ENCODE measurements at regions not wholly inside any gene's neighbourhood (a gene's known extent, or its start where the extent isn't known, plus 50 kb on each side); places are given as distances from the start of the nearest gene placed in this dataset.

DNA sequence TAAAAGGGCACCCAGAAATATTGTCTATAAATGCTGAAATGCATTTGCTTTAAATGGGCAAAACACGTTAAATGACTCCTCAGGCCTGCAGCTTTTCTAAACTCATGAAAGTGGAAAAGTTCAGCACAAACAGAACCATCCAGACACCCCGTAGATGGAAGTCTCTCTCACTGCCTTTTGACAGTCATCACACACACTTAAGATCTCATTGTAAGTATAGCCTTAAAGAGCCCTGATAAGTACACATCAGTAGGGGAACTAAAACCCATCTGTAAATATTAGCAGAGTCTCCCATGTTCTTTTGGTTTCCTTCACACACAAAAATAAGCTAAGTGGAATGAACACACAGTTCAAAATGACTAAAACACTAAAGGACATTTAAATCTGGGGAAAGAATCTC lies 166.7 kb downstream of the LTN1 start:
- no peak for DNase-seq

DNA sequence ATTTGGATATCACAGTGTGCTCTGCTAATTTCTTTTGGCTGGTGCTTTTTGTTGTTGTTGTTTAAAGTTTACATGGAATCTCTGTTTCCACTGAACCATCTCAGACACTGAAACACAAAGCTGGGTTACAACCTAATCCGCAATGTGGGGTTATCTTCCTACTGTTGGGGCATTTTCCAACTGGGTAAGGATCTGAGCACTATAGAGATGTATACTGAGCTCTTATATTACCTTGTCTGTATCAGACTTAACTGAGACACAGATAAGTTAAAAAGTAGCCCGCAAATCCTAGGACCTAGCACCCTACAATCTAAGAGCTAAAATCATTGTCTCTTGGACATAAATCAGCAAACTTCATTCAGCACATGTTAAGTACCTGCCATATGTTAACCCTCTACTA lies 169.2 kb downstream of the LTN1 start:
- no peak for DNase-seq

DNA sequence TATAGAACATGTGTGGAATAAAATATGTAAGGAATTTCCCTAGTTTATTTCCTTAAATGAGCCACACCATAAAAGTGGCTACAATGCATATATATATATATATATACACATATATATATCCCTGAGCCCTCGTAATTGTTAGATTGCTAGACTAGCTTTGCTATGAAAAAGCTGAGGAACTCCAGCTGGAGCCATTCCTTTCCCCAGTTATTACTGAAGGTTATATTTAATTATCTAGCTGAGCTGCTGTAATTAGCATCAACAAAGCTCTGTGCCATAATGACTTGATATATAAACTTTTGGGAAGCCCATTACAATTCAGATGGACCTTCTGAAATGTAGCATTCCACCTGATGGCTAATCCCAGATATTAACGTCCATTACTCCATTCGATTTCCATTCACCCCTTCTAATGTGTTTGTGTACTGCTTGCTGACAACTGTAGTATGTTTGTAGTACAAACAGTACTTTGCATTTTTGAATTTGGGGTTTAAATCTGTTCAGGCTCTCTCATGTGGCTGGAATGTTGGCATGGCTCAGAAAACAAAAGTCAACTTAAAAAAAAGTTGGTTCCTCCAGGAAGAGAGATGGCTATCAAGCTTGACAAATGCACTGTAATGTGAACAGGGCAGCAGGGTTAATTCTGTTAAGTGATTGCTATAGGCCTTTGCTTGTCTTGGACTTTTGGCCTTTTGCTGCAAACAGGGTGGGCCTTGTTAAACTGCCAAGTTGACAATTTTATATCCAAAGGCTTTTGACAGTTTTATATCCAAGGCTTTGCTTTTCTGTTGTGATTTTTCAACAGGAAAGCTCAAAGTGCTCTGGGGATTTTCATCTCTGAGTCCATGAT lies 170.0 kb downstream of the LTN1 start:
- DNase-seq: no peak

DNA sequence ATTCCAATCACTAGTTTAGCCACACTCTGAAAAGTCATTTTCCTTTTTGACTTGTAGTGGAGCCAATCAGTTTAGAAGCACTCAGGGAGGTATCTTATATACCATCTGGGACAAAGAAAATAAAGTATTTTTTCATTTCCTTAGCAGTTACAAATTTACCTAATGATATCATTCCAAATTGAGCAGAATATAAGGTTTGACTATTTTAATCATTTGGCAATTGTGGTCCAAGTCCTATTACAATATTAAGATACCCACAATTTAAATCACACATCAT lies 170.6 kb downstream of the LTN1 start:
- no peak for DNase-seq

- no peak for DNase-seq
These were observed 171.2 kb downstream of the LTN1 start for GRCh38 chr21:28821276-28822122.

GRCh38 chr21:28818663-28819278 lies 173.9 kb downstream of the LTN1 start:
- no peak for DNase-seq

DNA sequence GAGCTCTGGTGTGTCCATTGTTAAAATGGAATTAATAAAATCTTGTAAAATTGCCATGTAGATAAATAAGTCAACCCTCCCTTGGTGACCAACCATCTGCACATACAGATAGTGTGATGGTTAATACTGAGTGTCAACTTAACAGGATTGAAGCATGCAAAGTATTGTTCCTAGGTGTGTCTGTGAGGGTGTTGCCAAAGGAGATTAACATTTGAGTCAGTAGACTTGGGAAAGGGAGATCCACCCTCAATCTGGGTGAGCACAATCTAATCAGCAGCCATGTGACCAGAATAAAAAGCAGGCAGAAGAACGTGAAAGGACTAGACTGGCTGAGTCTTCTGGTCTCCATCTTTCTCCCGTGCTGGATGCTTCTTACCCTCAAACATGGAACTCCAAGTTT lies 174.8 kb downstream of the LTN1 start:
- no peak for DNase-seq

DNA sequence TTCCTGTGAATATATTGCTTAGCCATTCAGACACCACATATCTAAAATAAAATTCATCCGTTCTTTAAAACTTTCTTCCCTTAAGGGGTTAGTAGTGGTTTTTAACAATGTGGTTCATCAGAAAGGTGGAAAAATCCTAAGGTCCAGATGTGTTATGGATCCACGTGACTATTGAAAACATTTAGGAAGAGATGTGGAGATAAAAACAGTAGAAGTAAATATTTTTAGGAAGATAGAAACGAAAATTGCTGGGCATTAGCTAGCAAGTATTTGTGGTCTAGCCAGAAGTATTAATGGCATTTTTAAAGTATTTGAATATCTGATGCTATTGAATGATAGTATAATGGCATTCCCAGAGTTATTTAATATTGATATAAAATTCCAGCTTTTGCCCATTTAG lies 180.8 kb downstream of the LTN1 start:
- no peak for DNase-seq

DNA sequence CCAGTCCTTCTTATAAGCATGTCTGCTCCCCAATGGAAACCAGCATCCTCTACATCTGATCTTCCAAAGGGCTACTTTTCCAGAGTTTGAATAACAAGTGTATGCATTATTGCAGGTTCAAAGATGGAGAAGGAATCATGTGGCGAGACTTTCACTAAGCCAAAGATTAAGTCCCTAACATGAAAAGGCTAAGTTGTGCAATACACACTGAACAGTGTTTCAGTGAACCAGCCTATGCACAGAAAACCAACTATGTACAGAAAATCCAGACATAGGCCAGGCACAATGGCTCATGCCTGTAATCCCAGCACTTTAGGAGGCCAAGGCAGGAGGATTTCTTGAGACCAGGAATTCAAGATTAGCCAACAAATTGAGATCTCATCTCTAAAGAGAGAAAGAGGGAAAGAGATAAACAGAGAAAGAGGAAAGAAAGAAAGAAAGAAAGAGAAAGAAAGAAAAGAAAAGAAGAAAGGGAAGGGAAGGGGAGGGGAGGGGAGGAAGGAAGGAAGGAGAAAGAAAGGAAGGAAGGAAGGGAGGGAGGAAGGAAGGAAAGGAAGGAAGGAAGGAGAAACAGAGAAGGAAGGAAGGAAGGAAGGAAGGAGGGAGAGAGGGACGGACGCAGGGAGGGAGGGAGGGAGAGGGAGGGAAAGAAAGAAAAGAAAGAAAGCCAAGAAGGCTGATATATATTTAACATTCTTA lies 181.7 kb downstream of the LTN1 start:
- DNase-seq: no peak

DNA sequence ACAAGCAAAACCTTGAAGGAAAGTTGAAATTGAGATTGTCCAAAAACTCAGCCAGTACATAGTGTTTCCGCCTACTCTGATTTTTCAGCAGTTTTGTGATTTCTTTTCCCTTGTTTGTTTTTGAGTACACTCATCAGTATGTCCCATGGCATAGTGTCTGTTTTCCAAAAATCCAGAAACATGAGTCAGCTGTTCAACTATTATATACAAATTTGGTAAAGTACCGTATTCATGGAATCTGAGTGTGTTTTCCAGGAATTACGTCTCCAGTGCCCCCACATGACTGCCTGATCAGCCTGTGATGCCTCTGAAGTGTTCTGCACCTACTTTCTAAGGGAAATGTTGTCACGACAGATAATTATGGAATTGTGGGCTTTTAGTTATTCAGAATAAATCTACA lies 186.8 kb downstream of the LTN1 start:
- DNase-seq: no peak

DNA sequence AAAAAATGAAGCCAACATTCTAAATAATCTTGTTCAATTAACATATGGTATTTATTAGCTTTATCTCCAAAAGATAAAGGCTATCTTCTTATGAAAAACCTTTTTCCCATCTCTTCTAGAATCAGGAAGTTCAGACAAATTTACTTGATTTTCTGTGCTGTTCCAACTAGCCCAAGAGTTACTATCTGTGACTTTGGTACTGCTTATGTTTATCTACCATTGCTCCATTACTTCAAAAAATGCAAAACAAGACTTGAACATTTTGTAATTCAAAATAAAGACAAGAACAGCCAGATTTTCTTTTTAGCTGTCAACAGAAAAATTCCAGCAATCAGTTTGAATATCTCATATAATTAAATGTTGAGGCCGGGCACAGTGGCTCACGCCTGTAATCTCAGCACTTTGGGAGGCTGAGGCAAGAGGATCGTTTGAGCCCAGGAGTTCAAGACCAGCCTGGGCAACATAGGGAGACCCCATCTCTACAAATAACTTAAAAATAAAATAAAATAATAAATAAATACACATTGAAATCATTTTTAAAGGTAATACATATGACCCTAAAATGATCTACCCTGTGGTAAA lies 188.5 kb downstream of the LTN1 start:
- DNase-seq: no peak

GRCh38 chr21:28801906-28802305 lies 190.8 kb downstream of the LTN1 start:
- DNase-seq: no peak

DNA sequence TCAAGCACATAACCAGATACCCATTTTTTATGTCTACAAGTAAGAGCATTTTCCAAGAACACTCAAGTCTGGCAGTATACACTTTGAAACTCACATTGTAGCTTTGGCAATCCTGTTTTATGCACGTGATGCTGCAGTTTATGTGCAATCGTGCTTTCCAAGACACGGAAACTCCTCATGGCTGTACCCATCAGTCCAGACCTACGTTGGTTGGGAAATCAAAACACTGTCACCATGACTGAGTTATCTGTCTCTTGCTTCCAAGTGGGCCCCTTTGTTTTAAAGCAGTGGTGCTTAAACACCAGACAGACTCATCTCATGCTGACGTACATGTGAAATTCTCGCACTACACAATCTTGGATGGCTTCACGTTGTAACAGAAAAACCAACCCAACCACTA lies 192.8 kb downstream of the LTN1 start:
- no peak for DNase-seq

GRCh38 chr21:28798798-28799197 lies 193.9 kb downstream of the LTN1 start:
- DNase-seq: no peak

- no peak for DNase-seq
These were observed 197.4 kb downstream of the LTN1 start for GRCh38 chr21:28795251-28795650.

DNA sequence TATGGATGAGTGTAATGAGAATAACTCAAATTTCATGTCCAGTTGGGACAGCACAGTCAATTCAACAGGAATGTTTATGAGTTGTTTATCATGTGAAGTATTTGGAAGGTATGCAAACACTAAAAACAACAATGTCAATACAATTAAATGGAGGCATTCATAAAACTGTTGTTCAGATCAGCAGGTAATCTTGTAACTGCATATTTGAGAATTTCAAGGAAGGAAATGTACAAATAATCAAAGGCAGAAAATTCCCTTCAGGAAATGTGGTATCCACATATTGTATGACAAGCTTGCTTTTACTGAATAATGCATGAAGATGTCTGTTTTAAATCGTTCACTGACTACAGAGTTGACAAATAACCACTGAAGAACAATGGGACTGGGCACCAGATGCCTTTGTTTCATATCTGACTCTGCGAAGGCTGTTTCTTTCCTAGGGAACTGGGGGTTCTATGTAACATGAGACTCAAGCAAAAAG lies 198.3 kb downstream of the LTN1 start:
- DNase-seq: no peak

GRCh38 chr21:28793043-28793442 lies 199.6 kb downstream of the LTN1 start:
- no peak for DNase-seq

GRCh38 chr21:28791595-28792282 lies 200.9 kb downstream of the LTN1 start:
- no peak for DNase-seq

DNA sequence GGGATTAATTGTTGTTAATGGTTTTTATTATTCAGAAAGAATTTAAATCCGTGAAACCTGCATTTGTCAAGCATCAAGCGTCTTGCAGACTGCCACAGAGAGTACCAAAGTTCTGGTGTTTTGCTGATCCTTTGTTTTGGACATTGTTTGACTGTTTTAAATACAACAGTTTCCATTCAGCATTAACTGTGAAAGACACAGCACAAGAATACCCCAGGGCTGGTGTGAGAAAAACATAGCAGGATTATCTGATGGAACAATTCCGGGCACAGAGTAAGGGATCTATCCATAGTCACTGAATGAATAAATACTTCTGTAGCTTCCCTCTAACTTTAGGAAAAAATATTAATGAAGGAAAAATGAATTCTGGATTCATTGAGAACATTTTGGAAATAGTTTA lies 202.3 kb downstream of the LTN1 start:
- no peak for DNase-seq

DNA sequence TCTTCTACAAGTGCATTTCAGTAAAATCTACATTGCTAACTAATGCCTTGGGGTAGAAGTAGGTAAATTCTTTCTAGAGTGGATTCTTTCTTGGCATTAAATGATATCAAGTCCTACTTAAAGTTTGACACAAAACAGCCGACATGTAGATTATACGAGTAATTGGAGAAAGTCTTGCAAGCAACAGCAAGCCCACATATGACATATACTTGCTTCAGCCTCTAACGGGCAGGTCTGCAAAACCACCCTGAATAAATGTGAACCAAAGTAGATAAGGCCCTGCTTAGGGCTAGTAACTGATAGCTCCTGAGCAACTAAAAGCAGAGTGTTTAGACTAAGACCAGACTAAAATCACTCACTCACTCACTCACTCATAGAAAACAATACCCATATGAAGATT lies 203.2 kb downstream of the LTN1 start:
- no peak for DNase-seq

DNA sequence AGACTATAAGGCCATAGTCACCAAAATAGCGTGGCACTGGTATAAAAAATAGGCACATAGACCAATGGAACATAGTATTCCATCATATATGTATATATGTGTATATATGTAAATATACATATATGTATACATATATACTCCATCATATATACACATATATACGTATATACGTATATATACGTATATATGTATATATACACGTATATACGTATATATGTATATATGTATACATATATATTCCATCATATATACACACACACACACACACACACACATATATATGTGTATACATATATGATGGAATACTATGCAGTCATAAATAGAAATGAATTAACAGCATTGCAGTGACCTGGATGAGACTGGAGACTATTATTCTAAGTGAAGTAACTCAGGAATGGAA lies 204.6 kb downstream of the LTN1 start:
- DNase-seq: no peak

DNA sequence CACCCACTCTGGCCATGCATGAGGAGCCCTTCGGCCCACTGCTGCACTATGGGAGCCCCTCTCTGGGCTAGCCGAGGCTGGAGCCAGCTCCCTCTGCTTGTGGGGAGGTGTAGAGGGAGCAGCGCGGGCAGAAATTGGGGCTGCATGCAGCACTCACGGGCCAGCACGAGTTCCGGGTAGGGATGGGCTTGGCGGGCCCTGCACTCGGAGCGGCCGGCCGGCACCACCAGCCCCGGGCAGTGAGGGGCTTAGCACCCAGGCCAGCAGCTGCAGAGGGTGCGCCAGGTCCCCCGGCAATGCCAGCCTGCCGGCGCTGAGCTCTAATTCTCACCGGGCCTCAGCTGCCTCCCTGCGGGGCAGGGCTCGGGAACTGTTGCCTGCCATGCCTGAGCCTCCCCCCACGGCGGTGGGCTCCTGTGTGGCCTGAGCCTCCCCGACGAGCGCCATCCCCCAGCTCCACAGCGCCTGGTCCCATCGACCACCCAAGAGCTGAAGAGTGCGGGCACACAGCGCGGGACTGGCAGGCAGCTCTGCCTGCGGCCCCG lies 209.0 kb downstream of the LTN1 start:
- no peak for DNase-seq

All from NCI-H1105 (cell line).